B cell (primary cell): ENCODE measurements at regions not wholly inside any gene's neighbourhood (a gene's known extent, or its start where the extent isn't known, plus 50 kb on each side); places are given as distances from the start of the nearest gene placed in this dataset.

Source experiments
- ATAC-seq: fragments of 200-7000 bp; cut with Tn5 transposase; one replicate; pipeline ENCODE4 v1.10.0; 2021; ENCODE audit warnings: low read depth, mild to moderate bottlenecking, moderate number of reproducible peaks, moderate library complexity
- CTCF ChIA-PET: fragments of 350-600 bp; sonication (Branson Sonifier 250); formaldehyde crosslinking; loops from one replicate; lab custom pipeline; 2021; ENCODE audit warnings: antibody characterized with exemption, inconsistent platforms; lab: Charles Lee
- POLR2A ChIA-PET: fragments of 350-600 bp; sonication (Branson Sonifier 250); formaldehyde crosslinking; loops from one replicate; lab custom pipeline; 2021; ENCODE audit warnings: antibody characterized with exemption; lab: Charles Lee
- DNase-seq: peaks from one replicate; pipeline ENCODE4 v3.0.0; 2013
- H2AFZ ChIP-seq: 2 replicates; pipeline ENCODE4 v1.6.1; 2012; ENCODE audit warnings: mild to moderate bottlenecking, low read depth, low read length; ENCODE audit not compliant: insufficient read depth, poor library complexity, severe bottlenecking
- H3K27ac ChIP-seq, 2 donors: 1 replicate in 1 of 2; 2 replicates in 1 of 2; pipeline ENCODE4 v1.5.1; 2012 to 2013; ENCODE audit warnings: low read length in 2 of 2, mild to moderate bottlenecking in 2 of 2, moderate library complexity in 1 of 2
- H3K27me3 ChIP-seq, 4 experiments: fragments of 200-600 bp in 1 of 4; sonication (generic) in 1 of 4; replicated peaks in 1 of 4; 1 replicate in 2 of 4; 2 replicates in 2 of 4; pipeline versions ENCODE4 v1.6.1 to v1.7.0; 2013 to 2016; ENCODE audit warnings: low read length in 3 of 4, mild to moderate bottlenecking in 2 of 4, mixed read lengths in 1 of 4, moderate library complexity in 1 of 4; ENCODE audit not compliant: insufficient read depth in 4 of 4, control insufficient read depth in 3 of 4; ENCODE audit errors: control extremely low read depth in 1 of 4
- H3K36me3 ChIP-seq, 2 experiments: replicated peaks in 1 of 2; 1 replicate in 1 of 2; 2 replicates in 1 of 2; pipeline versions ENCODE4 v1.6.1 to v1.7.1; 2013; ENCODE audit warnings: low read length in 1 of 2; ENCODE audit not compliant: insufficient read depth in 2 of 2, control insufficient read depth in 1 of 2; ENCODE audit errors: control extremely low read depth in 1 of 2, extremely low read depth in 1 of 2
- H3K4me1 ChIP-seq, 2 donors: fragments of 200-600 bp in 1 of 2; sonication (generic) in 1 of 2; 1 replicate in 1 of 2; 2 replicates in 1 of 2; pipeline versions ENCODE4 v1.5.1 to v1.6.1; 2013 to 2017; ENCODE audit warnings: low read length in 2 of 2; ENCODE audit not compliant: control insufficient read depth in 2 of 2, insufficient read depth in 2 of 2
- H3K4me2 ChIP-seq: replicated peaks from 2 replicates; pipeline ENCODE3; 2012; ENCODE audit warnings: mild to moderate bottlenecking, low read depth, low read length; ENCODE audit not compliant: poor library complexity, severe bottlenecking
- H3K4me3 ChIP-seq, 5 experiments: fragments of 200-600 bp in 1 of 5; sonication (generic) in 1 of 5; 1 replicate in 3 of 5; 2 replicates in 2 of 5; pipeline versions ENCODE4 v1.5.1 to v1.7.0; 2011 to 2016; ENCODE audit warnings: low read length in 4 of 5, mild to moderate bottlenecking in 4 of 5, low read depth in 2 of 5, control low read depth in 1 of 5, moderate library complexity in 1 of 5; ENCODE audit not compliant: insufficient read depth in 1 of 5; ENCODE audit errors: control extremely low read depth in 1 of 5, extremely low read depth in 1 of 5
- H3K79me2 ChIP-seq: fragments of 200-600 bp; sonication (generic); one replicate; pipeline ENCODE4 v1.6.0; 2016; ENCODE audit warnings: low read length; ENCODE audit not compliant: control insufficient read depth, insufficient read depth
- H3K9ac ChIP-seq: fragments of 200-600 bp; sonication (generic); 2 replicates; pipeline ENCODE4 v1.6.1; 2017; ENCODE audit warnings: mild to moderate bottlenecking, low read length, moderate library complexity
- H3K9me3 ChIP-seq, 3 donors: one replicate each; pipeline versions ENCODE4 v1.6.1 to v1.7.1; 2013; ENCODE audit warnings: low read length in 2 of 3; ENCODE audit not compliant: control insufficient read depth in 2 of 3, insufficient read depth in 1 of 3; ENCODE audit errors: control extremely low read depth in 1 of 3
- H4K20me1 ChIP-seq: 2 replicates; pipeline ENCODE4 v1.6.0; 2012; ENCODE audit warnings: mild to moderate bottlenecking, low read length; ENCODE audit not compliant: insufficient read depth, control insufficient read depth, poor library complexity, severe bottlenecking
- H3K27ac Mint-ChIP-seq: one replicate; pipeline ENCODE4 v1.8.0; 2021; ENCODE audit warnings: mixed read lengths
- H3K27me3 Mint-ChIP-seq: one replicate; pipeline ENCODE4 v1.8.0; 2021; ENCODE audit warnings: mixed read lengths
- H3K4me1 Mint-ChIP-seq: one replicate; pipeline ENCODE4 v1.8.0; 2021; ENCODE audit warnings: mixed read lengths
- H3K4me3 Mint-ChIP-seq: one replicate; pipeline ENCODE4 v1.8.0; 2021; ENCODE audit warnings: mixed read lengths
- H3K9me3 Mint-ChIP-seq: one replicate; pipeline ENCODE4 v1.8.0; 2022; ENCODE audit warnings: mixed read lengths; ENCODE audit not compliant: insufficient read depth
- EZH2 ChIP-seq: IDR thresholded peaks from 2 replicates; pipeline ENCODE4 v1.6.1; 2012; ENCODE audit warnings: borderline replicate concordance, low read depth, mild to moderate bottlenecking, moderate library complexity, low read length; ENCODE audit not compliant: insufficient read depth, poor library complexity, severe bottlenecking
- WGBS: methylation state at CpG from one replicate; pipeline ENCODE4 v1.1.5; 2013; ENCODE audit warnings: missing lambda C conversion rate; ENCODE audit not compliant: insufficient coverage; 5-methylcytosine and 5-hydroxymethylcytosine counted together
- intact Hi-C: fragments of 100-400 bp; cut with micrococcal nuclease; formaldehyde crosslinking; loops from one replicate; pipeline ENCODE4 v1.10.0; 2022
- TF ChIP-seq, protein P1 (sequence below): fragments of 200-600 bp; IDR thresholded peaks from one replicate; pipeline ENCODE4 v1.8.0; 2022; ENCODE audit warnings: antibody characterized with exemption, mild to moderate bottlenecking

DNA sequence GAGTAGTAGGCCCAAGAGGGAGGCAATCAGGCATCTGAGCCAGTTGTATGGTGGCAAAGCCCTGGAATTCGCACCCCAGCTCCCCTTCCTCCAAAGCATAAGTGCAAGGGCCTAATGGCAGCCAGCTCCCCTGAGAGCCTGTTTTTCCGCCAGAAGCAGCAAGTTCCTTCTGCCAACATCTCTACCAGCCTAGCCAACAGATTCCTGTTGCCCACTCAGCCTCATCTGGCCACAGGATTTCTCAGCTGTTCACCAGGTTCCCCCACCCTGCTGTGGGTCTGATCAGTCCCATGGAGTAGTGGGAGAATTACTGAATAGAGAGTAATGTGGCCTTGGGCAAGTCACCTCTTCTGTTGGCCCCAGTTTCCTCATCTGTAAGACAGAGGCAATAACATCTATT is 186.2 kb upstream of the PDE1C start:
- no peak overlapping the region for H3K9ac ChIP-seq
- H3K4me3 Mint-ChIP-seq, result no peak overlapping the region
- no peak overlapping the region for H3K27ac Mint-ChIP-seq
- peaks cover 7% of the 10 kb centered on the region for H3K27me3 Mint-ChIP-seq
- H3K4me1 ChIP-seq, result no peaks in the 10 kb centered on the region
- intact Hi-C loops, result no loop called here
- H3K9me3 ChIP-seq, result no peaks in the 10 kb centered on the region
- no peak for ATAC-seq
- no peak for DNase-seq
- H3K27me3 ChIP-seq, result no peaks in the 10 kb centered on the region
- 96% methylated on average over 2 of the region's 2 CpGs for WGBS
- no peak for TF ChIP-seq EZH2
- TF ChIP-seq, protein P1, sequence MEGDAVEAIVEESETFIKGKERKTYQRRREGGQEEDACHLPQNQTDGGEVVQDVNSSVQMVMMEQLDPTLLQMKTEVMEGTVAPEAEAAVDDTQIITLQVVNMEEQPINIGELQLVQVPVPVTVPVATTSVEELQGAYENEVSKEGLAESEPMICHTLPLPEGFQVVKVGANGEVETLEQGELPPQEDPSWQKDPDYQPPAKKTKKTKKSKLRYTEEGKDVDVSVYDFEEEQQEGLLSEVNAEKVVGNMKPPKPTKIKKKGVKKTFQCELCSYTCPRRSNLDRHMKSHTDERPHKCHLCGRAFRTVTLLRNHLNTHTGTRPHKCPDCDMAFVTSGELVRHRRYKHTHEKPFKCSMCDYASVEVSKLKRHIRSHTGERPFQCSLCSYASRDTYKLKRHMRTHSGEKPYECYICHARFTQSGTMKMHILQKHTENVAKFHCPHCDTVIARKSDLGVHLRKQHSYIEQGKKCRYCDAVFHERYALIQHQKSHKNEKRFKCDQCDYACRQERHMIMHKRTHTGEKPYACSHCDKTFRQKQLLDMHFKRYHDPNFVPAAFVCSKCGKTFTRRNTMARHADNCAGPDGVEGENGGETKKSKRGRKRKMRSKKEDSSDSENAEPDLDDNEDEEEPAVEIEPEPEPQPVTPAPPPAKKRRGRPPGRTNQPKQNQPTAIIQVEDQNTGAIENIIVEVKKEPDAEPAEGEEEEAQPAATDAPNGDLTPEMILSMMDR, result no peak
- H3K9me3 Mint-ChIP-seq, result no peaks in the 10 kb centered on the region
- H3K4me3 ChIP-seq, result no peak overlapping the region
- no peaks in the 10 kb centered on the region for H3K36me3 ChIP-seq
- H3K4me2 ChIP-seq, result no peak overlapping the region
- H3K27ac ChIP-seq, result no peak overlapping the region
- CTCF ChIA-PET, result interaction anchor here (1.0 kb wide), 1 partner anchor 46 kb away, joined by 3 read pairs; no protein-coding TSS in a partner anchor
- no peak overlapping the region for H2AFZ ChIP-seq
- no peaks in the 10 kb centered on the region for H3K79me2 ChIP-seq
- H4K20me1 ChIP-seq, result no peaks in the 10 kb centered on the region
- no peaks in the 10 kb centered on the region for H3K4me1 Mint-ChIP-seq
- POLR2A ChIA-PET, result no interaction called here

DNA sequence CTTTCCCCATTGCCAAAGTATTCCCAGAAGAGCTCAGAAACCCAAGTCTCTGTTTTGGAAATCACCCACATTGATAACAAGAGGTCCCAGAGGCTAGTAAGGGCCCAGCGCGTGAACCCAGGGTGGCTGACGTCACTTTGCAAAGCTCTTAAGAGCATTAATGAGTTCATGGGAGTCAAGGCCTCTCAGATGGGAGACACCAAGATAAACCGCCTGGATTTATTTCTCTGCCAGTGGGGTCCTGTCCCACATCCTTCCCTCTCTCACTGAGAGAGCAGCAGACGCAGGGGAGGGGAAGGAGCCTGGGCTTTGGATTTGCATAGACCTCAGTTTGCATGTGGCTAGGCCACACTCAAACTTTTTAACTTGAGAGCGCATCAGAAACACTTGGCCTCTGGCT is 184.8 kb upstream of the PDE1C start:
- intact Hi-C loops, result no loop called here
- Mint-ChIP-seq H3K27ac (no peak overlapping the region), H3K4me3 (no peak overlapping the region)

More for the DNA sequence above, 184.8 kb upstream of the PDE1C start:
- no peak overlapping the region for H3K4me2 ChIP-seq
- no peaks in the 10 kb centered on the region for H3K4me1 Mint-ChIP-seq
- DNase-seq, result no peak
- WGBS, result 82% methylated on average over 5 of the region's 6 CpGs
- H3K4me1 ChIP-seq, result no peaks in the 10 kb centered on the region
- no peak overlapping the region for H3K9ac ChIP-seq
- H3K4me3 ChIP-seq, result no peak overlapping the region
- no peaks in the 10 kb centered on the region for H3K36me3 ChIP-seq
- no peaks in the 10 kb centered on the region for H4K20me1 ChIP-seq
- H3K9me3 ChIP-seq, result no peaks in the 10 kb centered on the region
- H3K27me3 Mint-ChIP-seq, result peaks cover 11% of the 10 kb centered on the region
- ChIA-PET POLR2A (no interaction called here), CTCF (no interaction called here)
- no peak for ATAC-seq
- H2AFZ ChIP-seq, result no peak overlapping the region
- no peak for TF ChIP-seq EZH2
- TF ChIP-seq, protein P1, result no peak
- H3K27ac ChIP-seq, result no peak overlapping the region
- no peaks in the 10 kb centered on the region for H3K79me2 ChIP-seq
- no peaks in the 10 kb centered on the region for H3K9me3 Mint-ChIP-seq
- peaks cover 0 to 2% (median 0%) of the 10 kb centered on the region in 4 experiments for H3K27me3 ChIP-seq
